NCI-H128 (cell line): ENCODE measurements at regions not wholly inside any gene's neighbourhood (a gene's known extent, or its start where the extent isn't known, plus 50 kb on each side); places are given as distances from the start of the nearest gene placed in this dataset.

Source experiments
- DNase-seq: peaks from one replicate; lab custom pipeline; 2025; ENCODE audit not compliant: unreplicated experiment; lab: John Stamatoyannopoulos, UW

DNA sequence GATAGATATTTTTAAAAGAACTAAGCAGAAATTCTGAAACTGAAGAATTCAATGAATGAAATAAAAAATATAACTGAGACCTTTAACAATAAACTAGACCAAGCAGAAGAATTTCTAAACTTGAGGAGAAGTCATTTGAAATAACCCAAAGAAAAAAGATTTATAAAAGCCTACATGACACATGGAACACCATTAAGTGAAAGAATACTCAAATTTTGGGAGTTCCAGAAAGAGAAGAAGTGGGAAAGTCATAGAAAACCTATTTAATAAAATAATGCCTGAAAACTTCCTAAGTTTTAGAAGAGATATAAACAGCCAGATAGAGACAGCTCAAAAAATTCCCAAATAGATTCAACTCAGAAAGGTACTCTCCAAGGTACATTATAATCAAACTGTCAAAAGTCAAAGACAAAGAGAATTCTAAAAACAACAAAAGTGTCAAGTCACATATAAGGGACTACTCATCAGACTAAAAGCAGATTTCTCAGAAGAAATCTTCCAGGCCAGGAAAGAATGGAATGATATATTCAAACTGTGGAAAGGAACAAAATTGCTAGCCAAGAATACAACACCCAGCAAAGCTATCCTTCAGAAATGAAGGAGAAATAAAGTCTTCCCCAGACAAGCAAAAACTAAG, 72.9 kb upstream of the GNAZ start:
- no peak for DNase-seq

DNA sequence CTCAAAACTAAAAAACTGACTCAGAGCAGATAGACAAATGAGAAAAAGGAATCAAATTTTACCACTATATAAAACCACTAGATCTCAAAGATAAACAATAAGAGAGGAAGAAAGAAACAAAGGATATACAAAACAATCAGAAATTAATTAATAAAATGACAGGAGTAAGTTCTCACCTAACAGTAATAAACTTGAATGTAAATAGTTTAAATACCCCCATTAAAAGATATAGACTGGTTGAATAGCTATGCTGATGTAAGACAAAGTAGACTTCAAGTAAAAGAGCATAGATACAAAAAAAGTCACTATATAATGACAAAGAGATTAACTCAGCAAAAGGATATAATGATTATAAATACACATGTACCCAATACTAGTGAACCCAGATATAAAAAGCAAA, 72.3 kb upstream of the GNAZ start:
- no peak for DNase-seq

DNA sequence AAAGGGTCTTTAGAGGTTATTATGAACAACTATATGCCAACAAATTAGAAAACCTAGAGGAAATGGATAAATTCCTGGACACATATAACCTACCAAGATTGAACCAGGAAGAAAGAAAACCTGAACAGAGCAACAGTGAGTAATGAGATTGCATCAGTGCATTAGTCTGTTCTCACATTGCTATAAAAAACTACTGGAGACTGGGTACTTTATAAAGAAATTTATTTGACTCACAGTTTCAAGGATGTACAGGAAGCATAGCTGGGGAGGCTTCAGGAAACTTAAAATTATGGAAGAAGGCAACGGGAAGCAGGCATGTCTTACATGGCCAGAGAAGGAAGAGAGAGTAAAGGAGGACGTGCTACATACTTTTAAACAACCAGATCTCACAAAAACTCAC, 70.8 kb upstream of the GNAZ start:
- DNase-seq, result no peak

DNA sequence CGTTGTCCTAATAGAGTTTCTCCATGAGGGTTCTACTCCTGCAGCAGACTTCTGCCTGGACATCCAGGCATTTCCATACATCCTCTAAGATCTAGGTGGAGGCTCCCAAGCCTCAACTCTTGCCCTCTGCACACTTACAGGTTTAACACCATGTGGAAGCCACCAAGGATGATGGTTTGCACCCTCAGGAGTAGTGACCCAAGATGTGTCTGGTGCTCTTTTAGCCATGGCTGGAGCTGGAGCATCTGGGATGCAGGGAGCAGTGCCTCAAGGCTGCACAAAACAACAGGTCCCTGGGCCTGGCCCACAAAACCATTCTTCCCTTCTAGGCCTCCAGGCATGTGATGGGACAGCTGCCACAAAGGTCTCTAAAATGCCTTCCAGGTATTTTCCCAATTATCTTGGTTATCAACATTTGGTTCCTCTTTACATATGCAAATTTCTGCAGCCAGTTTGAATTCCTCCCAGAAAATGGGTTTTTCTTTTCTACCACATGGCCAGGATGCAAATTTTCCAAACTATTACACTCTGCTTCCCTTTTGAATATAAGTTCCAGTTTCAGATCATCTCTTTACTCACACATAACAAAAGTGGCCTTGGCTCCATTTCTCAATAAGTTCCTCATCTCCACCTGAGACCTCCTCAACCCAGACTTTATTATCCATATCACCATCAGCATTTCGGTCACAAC, 69.5 kb upstream of the GNAZ start:
- no peak for DNase-seq

DNA sequence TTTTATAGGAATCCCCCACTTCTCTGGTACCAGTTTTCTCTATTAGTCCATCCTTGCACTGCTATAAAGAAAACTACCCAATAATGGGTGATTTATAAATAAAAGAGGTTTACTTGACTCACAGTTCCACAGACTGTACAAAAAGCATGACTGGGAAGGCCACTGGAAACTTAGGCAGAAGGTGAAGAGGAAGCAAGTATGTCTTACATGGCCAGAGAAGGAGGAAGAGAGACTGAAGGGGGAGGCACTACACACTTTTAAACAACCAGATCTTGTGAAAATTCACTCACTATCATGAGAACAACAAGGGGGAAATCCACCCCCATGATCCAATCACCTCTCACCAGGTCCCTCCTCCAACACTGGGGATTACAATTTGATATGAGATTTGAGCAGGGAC, 68.9 kb upstream of the GNAZ start:
- no peak for DNase-seq

DNA sequence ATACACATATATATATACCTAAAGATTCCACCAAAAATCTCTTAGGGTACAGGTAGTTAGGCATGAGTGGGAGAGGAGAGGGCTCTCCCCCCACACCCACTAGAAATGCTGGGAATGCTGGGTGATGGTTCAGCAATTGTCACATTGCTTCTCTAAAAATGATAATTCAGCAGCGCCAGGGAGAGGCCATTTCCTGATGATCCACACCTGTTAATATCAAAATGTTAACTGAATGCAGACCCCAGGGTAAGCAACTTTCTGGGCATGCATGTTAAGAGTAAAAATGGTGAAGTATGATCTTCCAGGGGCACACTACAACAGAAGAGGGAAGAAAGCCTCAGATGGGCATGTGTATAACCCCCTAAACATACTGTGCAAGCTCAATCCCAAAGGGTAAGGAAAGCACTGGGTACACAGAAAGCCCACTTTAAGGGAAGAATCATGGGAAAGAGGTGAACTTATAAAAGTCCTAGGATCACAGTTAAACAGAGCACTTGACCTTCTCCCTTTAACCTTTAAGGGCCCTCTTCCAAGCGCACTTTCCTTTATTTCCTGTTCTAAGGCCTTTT, 67.6 kb upstream of the GNAZ start:
- DNase-seq, result no peak

DNA sequence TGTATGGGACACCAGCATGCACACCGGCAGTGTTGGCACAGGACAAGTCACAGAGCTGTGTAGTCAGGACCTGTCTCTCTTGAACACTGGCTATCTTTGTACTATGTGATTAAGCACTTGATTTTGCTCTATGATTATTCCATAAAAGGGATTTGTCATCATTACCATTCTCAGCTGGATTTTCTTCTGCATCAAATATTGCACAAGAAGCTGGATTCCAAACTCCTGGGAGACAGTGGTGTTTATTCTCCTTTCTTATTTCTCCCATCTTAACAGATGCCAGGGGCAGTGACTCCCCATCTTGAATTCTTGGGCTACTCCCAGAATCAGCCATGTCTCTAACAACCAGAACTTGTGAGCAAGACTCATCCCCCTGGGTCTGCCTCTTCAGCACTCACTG, 62.5 kb upstream of the GNAZ start:
- no peak for DNase-seq

DNA sequence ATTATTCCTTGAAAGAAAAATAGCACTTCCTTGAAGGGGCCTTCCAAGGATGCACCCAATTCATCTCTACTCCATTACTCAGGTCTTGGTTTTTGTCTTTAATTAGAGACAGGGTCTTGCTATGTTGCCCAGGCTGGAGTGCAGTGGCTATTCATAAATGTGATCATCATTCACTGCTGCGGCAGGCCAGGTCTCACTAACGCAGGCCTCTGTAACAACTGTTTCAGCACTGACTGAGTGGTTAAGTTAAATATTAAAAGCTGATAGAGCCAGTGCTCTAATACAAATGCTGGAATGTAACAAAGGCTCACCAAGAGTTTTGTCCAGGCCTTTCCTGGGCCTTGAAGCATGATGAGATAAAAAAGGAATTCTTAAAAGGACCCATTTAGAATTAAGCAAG, 61.4 kb upstream of the GNAZ start:
- no peak for DNase-seq
